AG09319 (cell line): ENCODE measurements at regions not wholly inside any gene's neighbourhood (a gene's known extent, or its start where the extent isn't known, plus 50 kb on each side); places are given as distances from the start of the nearest gene placed in this dataset.
"Not testable (repeated sequence)": the region's sequence is repeated elsewhere in the genome, so short reads cannot be mapped to it uniquely, and the experiment has no call there.

Source experiments
- DNase-seq: peaks from one replicate; pipeline ENCODE4 v3.0.0-alpha.2; 2010; ENCODE audit warnings: low read depth; ENCODE audit errors: extremely low read depth
- CTCF ChIP-seq: IDR thresholded peaks from 2 replicates; pipeline ENCODE4 v1.5.1; 2011; ENCODE audit warnings: low read depth, mild to moderate bottlenecking, inconsistent platforms, low read length, moderate library complexity

- no peak for TF ChIP-seq CTCF
- DNase-seq, result no peak
Observed at GRCh38 chr2:129550536-129550935, 428.9 kb upstream of the RAB6C start.

- DNase-seq, result no peak
- TF ChIP-seq CTCF, result no peak
Observed at GRCh38 chr2:129554373-129554772, 425.1 kb upstream of the RAB6C start.

GRCh38 chr2:129559101-129559500 lies 420.4 kb upstream of the RAB6C start:
- no peak for DNase-seq
- no peak for TF ChIP-seq CTCF

DNA sequence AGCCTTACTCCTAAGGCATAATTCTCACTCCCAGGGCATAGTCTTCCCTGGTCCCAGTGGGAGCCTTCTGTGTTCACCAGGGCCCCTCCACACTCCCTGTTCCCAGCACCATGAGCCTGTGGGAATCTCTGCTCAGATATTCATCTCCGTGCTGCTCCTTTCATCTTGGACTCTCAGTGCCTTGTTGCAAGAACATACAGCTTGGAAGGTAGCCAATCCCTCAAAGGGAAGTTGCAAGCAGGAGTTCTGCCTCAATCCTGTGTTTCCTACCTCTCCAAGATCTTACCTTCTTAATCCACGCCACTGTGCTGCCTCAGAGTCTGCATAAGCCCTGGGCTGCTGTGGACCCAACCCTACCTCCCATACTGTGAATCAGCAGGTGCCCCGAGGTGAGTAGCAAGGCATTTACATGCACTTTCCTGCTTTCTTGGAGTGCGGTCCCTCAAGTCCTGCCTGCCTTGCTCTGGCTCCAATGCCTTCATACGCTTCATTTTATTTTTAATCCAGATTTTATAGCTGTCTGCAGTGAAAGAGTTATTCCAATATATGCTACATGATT lies 413.8 kb upstream of the RAB6C start:
- no peak for TF ChIP-seq CTCF
- DNase-seq, result no peak

- DNase-seq, result not testable (repeated sequence)
Observed at GRCh38 chr2:129570812-129571211, 408.7 kb upstream of the RAB6C start.

DNA sequence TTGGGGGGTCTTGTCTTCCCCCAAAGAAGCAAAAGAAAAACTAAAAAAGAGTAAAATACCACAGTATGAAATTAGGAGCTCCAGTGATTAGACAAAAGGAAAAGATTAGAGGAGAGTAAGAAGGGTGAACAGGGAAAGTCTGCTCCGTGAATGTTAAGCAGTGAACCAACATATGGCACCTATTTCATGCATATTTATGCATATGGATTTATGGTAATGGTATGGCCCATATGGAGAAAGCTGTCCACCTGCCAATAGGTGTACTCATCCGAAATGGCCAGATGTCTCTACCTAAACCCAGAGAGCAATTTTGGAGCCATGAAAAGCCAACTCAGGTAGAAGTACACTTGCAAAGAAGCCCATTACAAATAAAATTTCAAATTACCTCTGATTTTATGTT lies 404.0 kb upstream of the RAB6C start:
- TF ChIP-seq CTCF, result no peak
- DNase-seq, result no peak

DNA sequence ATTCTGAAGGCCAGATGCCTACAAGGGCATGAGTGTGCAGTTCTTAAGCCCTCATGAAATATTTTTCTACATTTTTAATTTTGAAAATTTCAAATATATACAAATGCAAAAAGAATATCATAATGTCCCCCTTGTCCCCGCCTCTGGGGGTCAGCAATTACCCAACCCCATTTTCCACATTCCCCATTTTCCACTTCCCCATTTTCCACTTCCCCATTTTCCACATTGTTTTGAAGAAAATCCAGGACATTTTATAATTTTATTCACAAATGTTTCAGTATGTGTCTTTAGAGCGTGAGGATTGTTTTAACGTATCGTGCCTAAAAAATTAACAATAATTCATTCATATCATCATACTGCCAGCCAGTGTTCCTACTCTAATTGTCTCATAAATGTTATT lies 403.6 kb upstream of the RAB6C start:
- TF ChIP-seq CTCF, result no peak
- DNase-seq, result no peak

DNA sequence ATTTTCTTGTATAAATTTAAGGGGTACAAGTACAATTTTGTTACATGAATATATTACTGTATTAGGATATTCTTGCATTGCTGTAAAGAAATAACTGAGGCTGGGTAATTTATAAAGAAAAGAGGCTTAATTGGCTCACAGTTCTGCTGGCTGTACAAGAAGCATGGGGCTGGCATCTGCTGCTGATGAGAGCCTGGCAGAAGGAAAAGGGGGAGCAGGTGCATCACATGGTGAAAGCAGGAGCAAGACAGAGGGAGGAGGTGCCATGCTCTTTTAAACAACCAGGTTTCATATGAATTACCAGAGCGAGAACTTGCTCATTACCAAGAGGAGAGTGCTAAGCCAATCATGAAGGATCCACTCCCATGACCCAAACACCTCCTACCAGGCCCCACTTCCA lies 399.5 kb upstream of the RAB6C start:
- no peak for DNase-seq
- TF ChIP-seq CTCF, result no peak
